C4-2B (cell line): ENCODE measurements at regions not wholly inside any gene's neighbourhood (a gene's known extent, or its start where the extent isn't known, plus 50 kb on each side); places are given as distances from the start of the nearest gene placed in this dataset.

Source experiments
- CTCF ChIP-seq: fragments of 450-650 bp; conservative IDR thresholded peaks from 2 replicates; pipeline ENCODE4 v1.5.1; 2017; ENCODE audit warnings: mild to moderate bottlenecking
- ZFX ChIP-seq: fragments of 450-650 bp; IDR thresholded peaks from 2 replicates; pipeline ENCODE4 v1.6.1; 2017

DNA sequence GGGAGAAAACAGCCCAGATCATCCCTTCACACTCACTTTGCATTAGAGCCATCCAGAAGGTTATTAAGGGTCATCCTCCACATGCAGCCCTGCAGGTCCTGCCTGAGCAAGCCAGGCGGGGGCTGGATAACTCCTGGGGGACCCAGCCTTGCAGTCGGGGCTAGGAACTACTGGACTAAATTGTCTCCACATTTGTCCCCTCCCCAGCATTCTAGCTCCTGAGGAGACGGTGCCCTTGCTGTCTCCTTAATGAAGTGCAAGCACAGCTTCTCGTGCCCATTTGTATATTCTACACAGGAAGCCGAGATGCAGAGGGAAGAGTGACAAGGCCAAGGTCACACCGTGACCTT is 185.2 kb downstream of the C16orf95 start:
- TF ChIP-seq CTCF (no peak), ZFX (no peak)
